Smooth muscle cell (in vitro differentiated cells): ENCODE measurements at regions not wholly inside any gene's neighbourhood (a gene's known extent, or its start where the extent isn't known, plus 50 kb on each side); places are given as distances from the start of the nearest gene placed in this dataset.

Experiments
- DNase-seq: peaks from one replicate; lab custom pipeline; 2025; ENCODE audit not compliant: unreplicated experiment; lab: John Stamatoyannopoulos, UW
- H2AFZ ChIP-seq: fragments of 200-600 bp; sonication (generic); 2 replicates; pipeline ENCODE4 v1.6.0; 2016; ENCODE audit warnings: antibody characterized with exemption, low read depth, mild to moderate bottlenecking
- H3F3A ChIP-seq: fragments of 200-600 bp; sonication (generic); 2 replicates; pipeline ENCODE4 v1.6.0; 2017; ENCODE audit warnings: antibody characterized with exemption, low read depth
- H3K27ac ChIP-seq: fragments of 200-600 bp; sonication (generic); 2 replicates; pipeline ENCODE4 v1.5.1; 2016; ENCODE audit warnings: low read depth, mild to moderate bottlenecking
- H3K27me3 ChIP-seq: fragments of 200-600 bp; sonication (generic); 2 replicates; pipeline ENCODE4 v1.6.1; 2016; ENCODE audit warnings: low read depth, mild to moderate bottlenecking
- H3K36me3 ChIP-seq: fragments of 200-600 bp; sonication (generic); 2 replicates; pipeline ENCODE4 v1.5.1; 2016; ENCODE audit warnings: low read depth
- H3K4me1 ChIP-seq: fragments of 200-600 bp; sonication (generic); 2 replicates; pipeline ENCODE4 v1.5.1; 2016; ENCODE audit warnings: low read depth
- H3K4me2 ChIP-seq: fragments of 200-600 bp; sonication (generic); 2 replicates; pipeline ENCODE4 v1.6.0; 2016; ENCODE audit warnings: mild to moderate bottlenecking
- H3K4me3 ChIP-seq: fragments of 200-600 bp; sonication (generic); 2 replicates; pipeline ENCODE4 v1.5.1; 2016; ENCODE audit warnings: mild to moderate bottlenecking
- H3K79me2 ChIP-seq: fragments of 200-600 bp; sonication (generic); 2 replicates; pipeline ENCODE4 v1.6.0; 2016; ENCODE audit warnings: low read depth, mild to moderate bottlenecking
- H3K9ac ChIP-seq: fragments of 200-600 bp; sonication (generic); 2 replicates; pipeline ENCODE4 v1.6.0; 2016; ENCODE audit warnings: low read depth
- H3K9me3 ChIP-seq: fragments of 200-600 bp; sonication (generic); replicated peaks from 2 replicates; pipeline ENCODE4 v1.5.1; 2016; ENCODE audit warnings: low read depth
- H4K20me1 ChIP-seq: fragments of 200-600 bp; sonication (generic); 2 replicates; pipeline ENCODE4 v1.6.0; 2016; ENCODE audit warnings: low read depth
- CTCF ChIP-seq: fragments of 200-600 bp; sonication (generic); IDR thresholded peaks from 2 replicates; pipeline ENCODE4 v1.5.1; 2017; ENCODE audit warnings: borderline replicate concordance, mild to moderate bottlenecking, antibody characterized with exemption; ENCODE audit not compliant: insufficient read depth, poor library complexity, severe bottlenecking
- WGBS: methylation state at CpG from one replicate; pipeline ENCODE4 v1.1.7; 2016; ENCODE audit warnings: low lambda C conversion rate; 5-methylcytosine and 5-hydroxymethylcytosine counted together

DNA sequence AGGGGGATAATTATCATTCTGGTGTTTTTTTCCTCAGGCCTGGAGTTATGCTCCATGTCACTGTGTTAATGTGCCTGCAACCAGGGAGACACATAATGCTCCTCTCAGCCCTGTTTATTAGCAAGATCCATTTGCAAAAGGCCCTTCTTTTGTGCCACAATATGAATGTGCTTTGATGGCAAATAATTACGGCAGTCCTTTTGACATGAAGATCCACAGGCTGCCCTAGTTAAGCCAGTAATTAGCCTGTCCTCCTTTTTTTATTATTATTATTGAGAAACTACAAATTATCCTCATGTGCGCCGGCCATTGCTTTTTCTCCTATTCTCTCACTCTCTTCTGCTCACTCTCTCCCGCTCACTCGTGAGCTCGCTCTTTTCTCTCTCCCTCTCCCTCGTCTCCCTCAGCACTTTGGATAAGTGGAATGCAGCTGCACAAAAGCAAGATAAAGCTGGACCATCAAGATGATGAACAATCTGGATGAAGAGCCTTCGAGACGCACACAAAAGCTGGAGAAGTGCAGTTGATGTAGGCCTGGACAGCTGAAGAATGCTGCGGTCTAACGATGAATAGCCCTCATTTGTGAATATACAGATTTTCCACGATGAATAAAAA lies 762.3 kb downstream of the BCL11A start:
- 76% methylated on average over 12 of the region's 12 CpGs for WGBS

GRCh38 chr2:59790186-59791003 lies 763.1 kb downstream of the BCL11A start:
- no peak overlapping the region for H3K4me3 ChIP-seq
- DNase-seq = no peak
- TF ChIP-seq CTCF = no peak
- H3K9me3 ChIP-seq = no peaks in the 10 kb centered on the region
- H3K36me3 ChIP-seq = no peaks in the 10 kb centered on the region
- H2AFZ ChIP-seq = no peak overlapping the region
- WGBS = 74% methylated on average over 11 of the region's 11 CpGs
- no peak overlapping the region for H3K4me2 ChIP-seq
- H3K27me3 ChIP-seq = no peaks in the 10 kb centered on the region
- no peaks in the 10 kb centered on the region for H4K20me1 ChIP-seq
- H3K27ac ChIP-seq = no peak overlapping the region
- no peaks in the 10 kb centered on the region for H3K4me1 ChIP-seq
- H3K79me2 ChIP-seq = no peaks in the 10 kb centered on the region
- no peak overlapping the region for H3K9ac ChIP-seq
- H3F3A ChIP-seq = no peaks in the 10 kb centered on the region

More for the DNA sequence above, 762.3 kb downstream of the BCL11A start:
- no peaks in the 10 kb centered on the region for H3K9me3 ChIP-seq
- no peak overlapping the region for H3K4me3 ChIP-seq
- no peak for DNase-seq
- no peak overlapping the region for H3K27ac ChIP-seq
- H3K79me2 ChIP-seq = no peaks in the 10 kb centered on the region
- peaks cover 3% of the 10 kb centered on the region for H3K27me3 ChIP-seq
- H4K20me1 ChIP-seq = no peaks in the 10 kb centered on the region
- no peak for TF ChIP-seq CTCF
- no peak overlapping the region for H3K4me2 ChIP-seq
- H3F3A ChIP-seq = no peaks in the 10 kb centered on the region
- H3K9ac ChIP-seq = no peak overlapping the region
- H3K4me1 ChIP-seq = no peaks in the 10 kb centered on the region
- no peaks in the 10 kb centered on the region for H3K36me3 ChIP-seq
- no peak overlapping the region for H2AFZ ChIP-seq

GRCh38 chr2:59789523-59789922 lies 763.9 kb downstream of the BCL11A start:
- Histone ChIP-seq H3K9me3 (no peaks in the 10 kb centered on the region), H3K79me2 (no peaks in the 10 kb centered on the region), H3K36me3 (no peaks in the 10 kb centered on the region), H3K4me1 (no peaks in the 10 kb centered on the region), H3K27me3 (no peaks in the 10 kb centered on the region), H3K4me2 (no peak overlapping the region), H4K20me1 (no peaks in the 10 kb centered on the region), H3K27ac (no peak overlapping the region), H3K9ac (no peak overlapping the region), H3F3A (no peaks in the 10 kb centered on the region), H2AFZ (no peak overlapping the region), H3K4me3 (no peak overlapping the region)
- WGBS = 69% methylated on average over 2 of the region's 2 CpGs
- peak; percentile 3 for TF ChIP-seq CTCF
- DNase-seq = no peak

DNA sequence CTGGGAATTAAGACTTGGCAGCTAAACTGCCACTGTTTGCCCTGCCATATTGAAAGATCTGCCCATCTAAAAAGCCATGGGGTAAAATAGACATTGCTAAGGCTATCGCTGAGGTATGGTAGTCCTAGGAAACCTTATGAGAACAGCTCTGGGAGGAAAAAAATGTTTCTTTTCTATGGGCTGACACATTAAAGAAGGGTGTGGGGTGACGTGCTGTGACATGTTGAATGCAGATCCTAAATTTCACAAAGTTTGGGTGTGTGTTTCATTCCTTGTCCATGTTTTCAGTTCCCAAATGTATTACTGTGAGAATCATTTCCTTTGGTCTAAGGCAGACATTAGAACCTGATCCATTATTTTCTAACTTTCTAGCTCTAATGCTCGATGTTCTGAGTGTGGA lies 766.4 kb downstream of the BCL11A start:
- no peak overlapping the region for H2AFZ ChIP-seq
- no peak for TF ChIP-seq CTCF
- no peaks in the 10 kb centered on the region for H3K27me3 ChIP-seq
- H3K9ac ChIP-seq = no peak overlapping the region
- DNase-seq = no peak
- H4K20me1 ChIP-seq = no peaks in the 10 kb centered on the region
- no peaks in the 10 kb centered on the region for H3K36me3 ChIP-seq
- no peaks in the 10 kb centered on the region for H3K9me3 ChIP-seq
- no peaks in the 10 kb centered on the region for H3K79me2 ChIP-seq
- no peak overlapping the region for H3K27ac ChIP-seq
- no peaks in the 10 kb centered on the region for H3F3A ChIP-seq
- H3K4me3 ChIP-seq = no peak overlapping the region
- WGBS = 90% methylated on average over 3 of the region's 3 CpGs
- no peak overlapping the region for H3K4me2 ChIP-seq
- H3K4me1 ChIP-seq = no peaks in the 10 kb centered on the region
